Spleen (tissue), 11 donors: ENCODE measurements at regions not wholly inside any gene's neighbourhood (a gene's known extent, or its start where the extent isn't known, plus 50 kb on each side); places are given as distances from the start of the nearest gene placed in this dataset.

Experiments
- DNase-seq: peaks from one replicate; pipeline ENCODE4 v3.0.0-alpha.2; 2020
- H3K27ac ChIP-seq, 8 donors: fragments of 200-600 bp; sonication (generic) in 7 of 8; 1 replicate in 4 of 8; 2 replicates in 4 of 8; pipeline versions ENCODE4 v1.5.0 to v1.8.0; 2016 to 2021; ENCODE audit warnings: inconsistent platforms in 4 of 8, mild to moderate bottlenecking in 4 of 8, moderate library complexity in 1 of 8
- H3K27me3 ChIP-seq, 7 donors: fragments of 200-600 bp; sonication (generic) in 6 of 7; replicated peaks in 1 of 7; 1 replicate in 4 of 7; 2 replicates in 3 of 7; pipeline versions ENCODE4 v1.5.0 to v1.8.0; 2016 to 2021; ENCODE audit warnings: inconsistent platforms in 3 of 7, mild to moderate bottlenecking in 1 of 7
- H3K36me3 ChIP-seq, 6 donors: fragments of 200-600 bp; sonication (generic) in 5 of 6; 1 replicate in 4 of 6; 2 replicates in 2 of 6; pipeline versions ENCODE4 v1.5.0 to v1.8.0; 2016 to 2021; ENCODE audit warnings: inconsistent platforms in 2 of 6
- H3K4me1 ChIP-seq, 6 donors: fragments of 200-600 bp; sonication (generic) in 5 of 6; 1 replicate in 3 of 6; 2 replicates in 3 of 6; pipeline versions ENCODE4 v1.5.0 to v1.8.0; 2016 to 2021; ENCODE audit warnings: inconsistent platforms in 3 of 6
- H3K4me3 ChIP-seq, 8 donors: fragments of 200-600 bp; sonication (generic) in 7 of 8; 1 replicate in 4 of 8; 2 replicates in 4 of 8; pipeline versions ENCODE4 v1.5.0 to v1.8.0; 2016 to 2021; ENCODE audit warnings: inconsistent platforms in 4 of 8, mild to moderate bottlenecking in 4 of 8, moderate library complexity in 2 of 8
- H3K9me3 ChIP-seq, 8 donors: fragments of 200-600 bp; sonication (generic) in 7 of 8; 1 replicate in 4 of 8; 2 replicates in 4 of 8; pipeline versions ENCODE4 v1.5.0 to v1.8.0; 2016 to 2021; ENCODE audit warnings: inconsistent platforms in 4 of 8
- CTCF ChIP-seq, 11 experiments: fragments of 200-600 bp in 7 of 11; fragments of 450-650 bp in 4 of 11; sonication (generic) in 4 of 11; IDR thresholded peaks in 8 of 11; conservative IDR thresholded peaks in 3 of 11; 1 replicate in 7 of 11; 2 replicates in 4 of 11; pipeline versions ENCODE4 v1.4.0 to v1.8.0; 2016 to 2021; ENCODE audit warnings: antibody characterized with exemption in 11 of 11, inconsistent platforms in 4 of 11, mild to moderate bottlenecking in 1 of 11
- POLR2A ChIP-seq, 3 donors: fragments of 450-650 bp; IDR thresholded peaks; one replicate each; pipeline ENCODE4 v1.5.1; 2017; ENCODE audit warnings: antibody characterized with exemption in 3 of 3, mild to moderate bottlenecking in 1 of 3
- POLR2AphosphoS5 ChIP-seq, 3 donors: sonication (generic); formaldehyde crosslinking; IDR thresholded peaks; one replicate each; pipeline ENCODE4 v1.5.1; 2017; ENCODE audit warnings: antibody characterized with exemption in 3 of 3
- WGBS, 5 donors: extraction: QIAGEN DNeasy Blood & Tissue Kit in 3 of 5; methylation state at CpG; one replicate each; pipeline versions ENCODE4 v1.1.5 to v1.1.7; 2013 to 2018; 5-methylcytosine and 5-hydroxymethylcytosine counted together
- intact Hi-C: fragments of 100-400 bp; cut with DNase I; formaldehyde crosslinking; loops from one replicate; pipeline ENCODE4 v1.15.0; 2023; ENCODE audit warnings: low total_unique reads
- donor health status: healthy with polysubstance abuse.
- donor health status: DM: no; HTN: no; CAD: no; lungs with moderate emphysema.
- donor health status: DM: no; HTN: no; CAD: no.
- donor health status: Bipolar disorder and iron deficiency.
- donor health status: healthy.
- donor health status: DM: no; HTN: no; CAD: no.
- donor health status: DM: yes; HTN: yes; CAD: no.

GRCh38 chr10:58091886-58092285 is 175.8 kb downstream of the IPMK start:
- H3K36me3 ChIP-seq = no peaks in the 10 kb centered on the region
- H3K27ac ChIP-seq = no peak overlapping the region
- DNase-seq = no peak
- H3K4me1 ChIP-seq = no peaks in the 10 kb centered on the region
- no peaks in the 10 kb centered on the region for H3K27me3 ChIP-seq
- H3K9me3 ChIP-seq = no peaks in the 10 kb centered on the region
- H3K4me3 ChIP-seq = no peak overlapping the region
- TF ChIP-seq CTCF (IDR thresholded peaks at IDR 0.05 in 8 of 11, conservative IDR thresholded peaks at IDR 0.05 in 3 of 11) (no peak), POLR2AphosphoS5 (IDR thresholded peaks at IDR 0.05) (no peak), POLR2A (IDR thresholded peaks at IDR 0.05) (no peak)
- 82 to 95% (median 90%) methylated on average over 3 of the region's 3 CpGs for WGBS, 5 donors
- intact Hi-C loops = no loop called here

DNA sequence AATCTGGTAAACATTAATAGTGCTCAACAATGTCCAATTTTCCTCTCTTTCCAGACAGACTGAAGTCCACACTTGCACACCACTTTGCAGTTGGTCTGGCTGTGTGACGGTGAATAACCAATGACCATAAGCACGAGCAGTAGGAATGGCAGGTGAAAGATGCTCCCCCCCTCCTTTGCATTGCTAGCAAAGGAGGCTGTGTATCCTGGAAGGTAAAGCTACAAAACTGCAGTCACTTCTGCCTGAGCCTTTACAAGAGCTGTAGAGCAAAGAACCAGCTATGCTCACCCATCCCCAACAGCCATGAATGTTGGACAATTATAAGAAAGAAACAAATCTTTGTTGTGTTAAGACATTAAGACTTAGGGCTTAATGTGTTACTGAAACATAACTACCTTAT is 178.0 kb downstream of the IPMK start:
- H3K9me3 ChIP-seq = no peaks in the 10 kb centered on the region
- no peaks in the 10 kb centered on the region for H3K27me3 ChIP-seq
- no peak for DNase-seq
- intact Hi-C loops = no loop called here
- H3K36me3 ChIP-seq = no peaks in the 10 kb centered on the region
- no peak overlapping the region for H3K27ac ChIP-seq
- H3K4me1 ChIP-seq = no peaks in the 10 kb centered on the region
- TF ChIP-seq POLR2AphosphoS5 (IDR thresholded peaks at IDR 0.05) = no peak
- TF ChIP-seq CTCF (IDR thresholded peaks at IDR 0.05 in 8 of 11, conservative IDR thresholded peaks at IDR 0.05 in 3 of 11) = no peak
- TF ChIP-seq POLR2A (IDR thresholded peaks at IDR 0.05) = no peak
- 43 to 66% (median 53%) methylated on average over 2 of the region's 2 CpGs for WGBS, 5 donors
- no peak overlapping the region for H3K4me3 ChIP-seq

- intact Hi-C loops = no loop called here
- DNase-seq = no peak
- Histone ChIP-seq H3K9me3 (no peaks in the 10 kb centered on the region), H3K27ac (no peak overlapping the region), H3K4me3 (no peak overlapping the region), H3K36me3 (no peaks in the 10 kb centered on the region), H3K27me3 (no peaks in the 10 kb centered on the region), H3K4me1 (no peaks in the 10 kb centered on the region)
- TF ChIP-seq POLR2AphosphoS5 (IDR thresholded peaks at IDR 0.05) (no peak), POLR2A (IDR thresholded peaks at IDR 0.05) (no peak), CTCF (IDR thresholded peaks at IDR 0.05 in 8 of 11, conservative IDR thresholded peaks at IDR 0.05 in 3 of 11) (no peak)
Measured at GRCh38 chr10:58087896-58088295, 179.8 kb downstream of the IPMK start.

GRCh38 chr10:58086763-58087150 is 180.9 kb downstream of the IPMK start:
- WGBS, 5 donors = 84 to 97% (median 88%) methylated on average over 2 of the region's 2 CpGs
- intact Hi-C loops = no loop called here
- DNase-seq = no peak
- Histone ChIP-seq H3K4me3 (no peak overlapping the region), H3K27ac (no peak overlapping the region), H3K27me3 (no peaks in the 10 kb centered on the region), H3K36me3 (no peaks in the 10 kb centered on the region), H3K9me3 (no peaks in the 10 kb centered on the region), H3K4me1 (no peaks in the 10 kb centered on the region)
- TF ChIP-seq CTCF (IDR thresholded peaks at IDR 0.05 in 8 of 11, conservative IDR thresholded peaks at IDR 0.05 in 3 of 11) (no peak), POLR2AphosphoS5 (IDR thresholded peaks at IDR 0.05) (no peak)
